A673 (cell line): ENCODE measurements at regions not wholly inside any gene's neighbourhood (a gene's known extent, or its start where the extent isn't known, plus 50 kb on each side); places are given as distances from the start of the nearest gene placed in this dataset.

ENCODE experiments used
- CTCF ChIP-seq: fragments of 300-800, 200-600 bp; sonication (generic); conservative IDR thresholded peaks from 2 replicates; pipeline ENCODE4 v1.5.1; 2017; ENCODE audit warnings: low read depth, mild to moderate bottlenecking, antibody characterized with exemption, low read length, moderate library complexity, mixed read lengths
- EZH2 ChIP-seq: fragments of 200-600 bp; sonication (generic); IDR thresholded peaks from 2 replicates; pipeline ENCODE4 v1.6.1; 2017; ENCODE audit warnings: borderline replicate concordance, low read depth, mild to moderate bottlenecking, mixed read lengths, antibody characterized with exemption, low read length; ENCODE audit not compliant: poor library complexity, severe bottlenecking

DNA sequence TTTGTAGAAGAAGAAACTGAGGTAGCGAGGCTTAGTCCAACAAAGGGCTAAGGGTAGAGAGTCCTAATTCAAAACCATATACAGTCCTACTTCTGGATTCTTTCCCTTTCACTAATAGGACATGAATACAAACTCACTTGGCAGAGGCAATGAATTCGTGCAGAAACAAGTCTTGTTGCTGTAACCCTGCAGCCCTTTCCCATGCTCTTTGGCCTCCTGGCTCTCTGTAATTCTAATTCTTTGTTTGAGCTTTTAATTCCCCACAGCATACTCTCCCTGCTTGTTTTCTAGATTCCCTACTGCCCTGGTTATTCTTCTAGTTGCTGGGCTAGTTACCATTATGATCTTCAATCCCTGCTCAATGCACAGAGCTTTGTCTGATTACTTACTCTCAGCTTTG, 381.4 kb downstream of the ETNK1 start:
- TF ChIP-seq CTCF (no peak), EZH2 (no peak)
